ENCODE measurements at regions not wholly inside any gene's neighbourhood (a gene's known extent, or its start where the extent isn't known, plus 50 kb on each side); places are given as distances from the start of the nearest gene placed in this dataset.

- Histone ChIP-seq H3K4me1 (ENCODE audit: insufficient read depth, low read length) (no peaks in the 10 kb centered on the region), H3K4me2 (ENCODE audit: insufficient read depth, low read length) (no peak overlapping the region), H3K27me3 (ENCODE audit: insufficient read depth, low read length) (no peaks in the 10 kb centered on the region), H3K27ac (ENCODE audit: low read depth, low read length) (no peak overlapping the region), H3K9me3 (ENCODE audit: low read depth, low read length) (no peaks in the 10 kb centered on the region), H4K20me1 (ENCODE audit: insufficient read depth, low read length) (no peaks in the 10 kb centered on the region), H3K36me3 (ENCODE audit: insufficient read depth, low read length) (no peaks in the 10 kb centered on the region), H2AFZ (ENCODE audit: low read length) (no peak overlapping the region), H3K4me3 (ENCODE audit: insufficient read depth, low read length) (no peak overlapping the region), H3K79me2 (ENCODE audit: insufficient read depth, low read length) (no peaks in the 10 kb centered on the region)
- no peak for TF ChIP-seq CTCF (IDR thresholded peaks at IDR 0.05; ENCODE audit: extremely low read depth, low read depth, low read length)
- no peak for DNase-seq (ENCODE audit: insufficient read length, low spot score, missing footprints)
Measured at GRCh38 chr2:220531216-220531615, 903.8 kb downstream of the SLC4A3 start.

DNA sequence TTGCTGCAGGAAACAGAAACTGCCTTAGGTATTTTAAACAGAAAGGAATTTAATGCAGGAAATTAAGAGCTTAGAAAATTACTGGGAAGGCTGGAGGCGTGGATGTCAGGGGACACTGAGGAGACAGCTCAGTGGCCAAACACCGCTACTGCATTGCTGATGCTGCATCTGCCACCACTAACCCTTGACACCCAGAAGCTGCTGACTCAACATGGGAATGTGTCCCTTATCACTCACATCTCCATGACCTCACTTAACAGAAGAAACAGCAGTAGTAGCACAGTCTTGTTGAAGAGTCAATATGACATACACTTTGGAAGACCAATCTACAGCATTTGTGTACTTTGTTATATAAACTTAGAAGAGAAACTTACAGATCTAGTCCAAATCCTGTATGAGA, 906.1 kb downstream of the SLC4A3 start:
- no peaks in the 10 kb centered on the region for H3K79me2 ChIP-seq (ENCODE audit: insufficient read depth, low read length)
- TF ChIP-seq CTCF (IDR thresholded peaks at IDR 0.05; ENCODE audit: extremely low read depth, low read depth, low read length): peak; percentile 38
- H3K9me3 ChIP-seq (ENCODE audit: low read depth, low read length): no peaks in the 10 kb centered on the region
- H3K4me3 ChIP-seq (ENCODE audit: insufficient read depth, low read length): no peak overlapping the region
- H3K36me3 ChIP-seq (ENCODE audit: insufficient read depth, low read length): no peaks in the 10 kb centered on the region
- H3K27ac ChIP-seq (ENCODE audit: low read depth, low read length): no peak overlapping the region
- H2AFZ ChIP-seq (ENCODE audit: low read length): no peak overlapping the region
- no peaks in the 10 kb centered on the region for H4K20me1 ChIP-seq (ENCODE audit: insufficient read depth, low read length)
- H3K27me3 ChIP-seq (ENCODE audit: insufficient read depth, low read length): no peaks in the 10 kb centered on the region
- DNase-seq (ENCODE audit: insufficient read length, low spot score, missing footprints): peak; percentile 64
- no peaks in the 10 kb centered on the region for H3K4me1 ChIP-seq (ENCODE audit: insufficient read depth, low read length)
- H3K4me2 ChIP-seq (ENCODE audit: insufficient read depth, low read length): no peak overlapping the region

DNA sequence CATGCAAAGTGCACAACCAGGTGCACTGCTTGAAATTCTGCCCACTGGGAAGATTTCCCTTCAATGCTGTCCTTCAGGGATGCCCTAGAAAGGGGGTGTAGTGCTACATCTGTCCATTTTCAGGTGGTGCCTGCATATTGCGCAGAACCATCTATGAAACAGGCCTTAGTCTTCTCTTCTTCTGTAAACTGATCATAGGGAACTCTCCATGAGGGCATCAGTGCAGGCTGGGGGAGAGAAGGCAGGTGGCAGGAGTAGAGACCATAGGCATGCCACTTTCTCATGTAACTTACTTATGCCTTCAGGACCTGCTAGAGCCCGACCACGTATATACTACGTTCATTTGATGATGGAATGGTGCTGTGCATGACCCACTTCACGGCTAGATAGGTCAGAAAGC, 912.1 kb downstream of the SLC4A3 start:
- Histone ChIP-seq H3K4me2 (ENCODE audit: insufficient read depth, low read length) (no peak overlapping the region), H3K4me1 (ENCODE audit: insufficient read depth, low read length) (no peaks in the 10 kb centered on the region), H3K4me3 (ENCODE audit: insufficient read depth, low read length) (no peak overlapping the region), H3K9me3 (ENCODE audit: low read depth, low read length) (peaks cover 2% of the 10 kb centered on the region), H3K36me3 (ENCODE audit: insufficient read depth, low read length) (no peaks in the 10 kb centered on the region), H3K27ac (ENCODE audit: low read depth, low read length) (no peak overlapping the region), H3K79me2 (ENCODE audit: insufficient read depth, low read length) (no peaks in the 10 kb centered on the region), H3K27me3 (ENCODE audit: insufficient read depth, low read length) (no peaks in the 10 kb centered on the region), H2AFZ (ENCODE audit: low read length) (no peak overlapping the region), H4K20me1 (ENCODE audit: insufficient read depth, low read length) (no peaks in the 10 kb centered on the region)
- TF ChIP-seq CTCF (IDR thresholded peaks at IDR 0.05; ENCODE audit: extremely low read depth, low read depth, low read length): no peak
- DNase-seq (ENCODE audit: insufficient read length, low spot score, missing footprints): no peak

DNA sequence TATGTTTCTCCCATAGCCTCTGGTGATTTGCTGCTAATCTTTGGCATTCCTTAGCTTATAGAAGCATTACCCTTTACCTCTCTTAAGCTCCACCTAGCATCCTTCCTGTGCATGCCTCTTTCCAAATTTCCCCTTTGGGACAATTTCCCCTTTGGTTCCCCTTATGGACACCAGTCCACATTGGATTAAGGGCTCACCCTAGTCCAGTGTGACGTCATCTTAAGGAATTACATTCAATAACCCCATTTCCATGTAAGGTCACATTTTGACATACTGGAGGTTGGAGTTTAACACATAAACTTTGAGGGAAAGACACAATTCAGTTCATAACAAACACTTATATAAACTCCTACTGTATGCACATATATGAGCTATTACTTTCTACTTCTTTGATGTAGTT, 916.6 kb downstream of the SLC4A3 start:
- Histone ChIP-seq H3K27me3 (ENCODE audit: insufficient read depth, low read length) (no peaks in the 10 kb centered on the region), H3K27ac (ENCODE audit: low read depth, low read length) (no peak overlapping the region), H2AFZ (ENCODE audit: low read length) (no peak overlapping the region), H3K9me3 (ENCODE audit: low read depth, low read length) (peaks cover 2% of the 10 kb centered on the region), H3K36me3 (ENCODE audit: insufficient read depth, low read length) (no peaks in the 10 kb centered on the region), H3K4me2 (ENCODE audit: insufficient read depth, low read length) (no peak overlapping the region), H3K4me3 (ENCODE audit: insufficient read depth, low read length) (no peak overlapping the region), H4K20me1 (ENCODE audit: insufficient read depth, low read length) (no peaks in the 10 kb centered on the region), H3K4me1 (ENCODE audit: insufficient read depth, low read length) (no peaks in the 10 kb centered on the region), H3K79me2 (ENCODE audit: insufficient read depth, low read length) (no peaks in the 10 kb centered on the region)
- DNase-seq (ENCODE audit: insufficient read length, low spot score, missing footprints): no peak
- no peak for TF ChIP-seq CTCF (IDR thresholded peaks at IDR 0.05; ENCODE audit: extremely low read depth, low read depth, low read length)
